K562 (cell line): ENCODE measurements at regions not wholly inside any gene's neighbourhood (a gene's known extent, or its start where the extent isn't known, plus 50 kb on each side); places are given as distances from the start of the nearest gene placed in this dataset.

Experiments
- ATAC-seq: fragments of 200-7000 bp; cut with Tn5 transposase; 3 replicates; pipeline ENCODE4 v1.9.1; 2020; ENCODE audit warnings: moderate library complexity
- BruUV-seq: library from RNA; stranded (reverse); fragments of 400-500 nt; replicated peaks from 2 replicates; lab custom pipeline; 2021; lab: Mats Ljungman, UMichigan
- CTCF ChIA-PET: fragments of 300-600 bp; formaldehyde crosslinking; extraction: SDS; loops from one replicate; lab custom pipeline; 2021; ENCODE audit warnings: low intra/inter-chr PET ratio; lab: Yijun Ruan, JAX
- POLR2A ChIA-PET: fragments of 300-600, 350-650 bp; sonication (Branson Sonifier 250); formaldehyde crosslinking; extraction: SDS; loops from one replicate; lab custom pipeline; 2021; ENCODE audit warnings: antibody characterized with exemption, inconsistent platforms; lab: Yijun Ruan, JAX
- DNase-seq, 4 experiments: peaks; one replicate each; pipeline versions ENCODE4 v3.0.0 to v3.0.0-alpha.2; 2011 to 2018; ENCODE audit warnings: low spot score in 3 of 4, mixed read lengths in 3 of 4; ENCODE audit errors: extremely low read depth in 1 of 4
- FAIRE-seq: peaks from 2 replicates; lab custom pipeline; 2011; peaks lifted over from hg19 to GRCh38; lab: Jason Lieb, UNC
- H2AFZ ChIP-seq: 2 replicates; pipeline ENCODE4 v1.6.0; 2011; ENCODE audit warnings: low read depth, low read length, control low read depth, inconsistent platforms
- H3K27ac ChIP-seq: fragments of 200-600 bp; 3 replicates; pipeline ENCODE4 v1.8.0; 2011; ENCODE audit warnings: low read depth, mild to moderate bottlenecking, control low read depth, inconsistent platforms, low read length, moderate library complexity, mixed read lengths; ENCODE audit errors: extremely low read depth
- H3K27me3 ChIP-seq, 2 experiments: fragments of 300-600 bp in 1 of 2; 2 replicates in 1 of 2; 3 replicates in 1 of 2; pipeline versions ENCODE4 v1.6.0 to v1.8.0; 2011; ENCODE audit warnings: inconsistent platforms in 2 of 2, low read length in 2 of 2, mild to moderate bottlenecking in 1 of 2, mixed read lengths in 1 of 2, moderate library complexity in 1 of 2; ENCODE audit not compliant: control insufficient read depth in 2 of 2, insufficient read depth in 2 of 2
- H3K36me3 ChIP-seq: fragments of 300-600 bp; 3 replicates; pipeline ENCODE4 v1.8.0; 2011; ENCODE audit warnings: mild to moderate bottlenecking, low read length, inconsistent platforms; ENCODE audit not compliant: control insufficient read depth, insufficient read depth
- H3K4me1 ChIP-seq, 2 experiments: fragments of 200-600 bp in 1 of 2; replicated peaks in 1 of 2; 2 replicates in 1 of 2; 3 replicates in 1 of 2; pipeline versions ENCODE4 v1.5.1 to v1.8.0; 2011; ENCODE audit warnings: inconsistent platforms in 2 of 2, low read length in 2 of 2, mild to moderate bottlenecking in 1 of 2, mixed read lengths in 1 of 2, moderate library complexity in 1 of 2; ENCODE audit not compliant: control insufficient read depth in 2 of 2, insufficient read depth in 2 of 2
- H3K4me2 ChIP-seq: 2 replicates; pipeline ENCODE4 v1.6.1; 2011; ENCODE audit warnings: low read length, control low read depth, inconsistent platforms, mixed read lengths; ENCODE audit not compliant: insufficient read depth
- H3K4me3 ChIP-seq: fragments of 200-600 bp; sonication (generic), shearing (Covaris generic); 2 replicates; pipeline ENCODE4 v1.5.1; 2016; ENCODE audit warnings: control low read depth, inconsistent platforms
- H3K79me2 ChIP-seq: fragments of 200-600 bp; 3 replicates; pipeline ENCODE4 v1.8.0; 2011; ENCODE audit warnings: low read length, inconsistent platforms; ENCODE audit not compliant: control insufficient read depth, insufficient read depth
- H3K9ac ChIP-seq, 2 experiments: 2 replicates each; pipeline versions ENCODE4 v1.6.0 to v1.6.1; 2011; ENCODE audit warnings: low read depth in 2 of 2, low read length in 2 of 2, control low read depth in 1 of 2, inconsistent platforms in 1 of 2, mild to moderate bottlenecking in 1 of 2, mixed read lengths in 1 of 2; ENCODE audit not compliant: insufficient read depth in 1 of 2
- H3K9me1 ChIP-seq: one replicate; pipeline ENCODE4 v1.6.0; 2011; ENCODE audit warnings: inconsistent platforms, mild to moderate bottlenecking, low read length, moderate library complexity; ENCODE audit not compliant: control insufficient read depth, insufficient read depth
- H3K9me3 ChIP-seq: replicated peaks from 2 replicates; pipeline ENCODE4 v1.5.1; 2011; ENCODE audit warnings: low read depth, low read length, inconsistent platforms; ENCODE audit not compliant: control insufficient read depth, insufficient read depth
- H4K20me1 ChIP-seq: replicated peaks from 2 replicates; pipeline ENCODE4 v1.6.1; 2011; ENCODE audit warnings: low read length, inconsistent platforms, mixed read lengths; ENCODE audit not compliant: control insufficient read depth, insufficient read depth
- CBFA2T2 ChIP-seq: fragments of 450-650 bp; conservative IDR thresholded peaks from 2 replicates; pipeline ENCODE4 v1.6.1; 2017; ENCODE audit warnings: mild to moderate bottlenecking
- CBFA2T3 ChIP-seq: fragments of 450-650 bp; IDR thresholded peaks from 2 replicates; pipeline ENCODE4 v1.6.1; 2017
- HCFC1 ChIP-seq: IDR thresholded peaks from 2 replicates; pipeline ENCODE4 v1.6.1; 2012; ENCODE audit warnings: low read depth, low read length, improper control_type of control experiment
- MCM5 ChIP-seq: fragments of 450-650 bp; IDR thresholded peaks from 2 replicates; pipeline ENCODE4 v1.6.1; 2016; ENCODE audit warnings: low read depth
- SNRNP70 ChIP-seq: fragments of 200-400 bp; formaldehyde crosslinking; optimal IDR thresholded peaks from 2 replicates; pipeline ENCODE3; 2017; ENCODE audit warnings: low read depth, low read length
- SREBF2 ChIP-seq: sonication (generic); formaldehyde crosslinking; IDR thresholded peaks from 2 replicates; pipeline ENCODE4 v1.4.0; 2020; ENCODE audit warnings: mild to moderate bottlenecking, missing genetic modification reagents
- ZNF140 ChIP-seq: fragments of 250-450 bp; sonication (Bioruptor Pico); IDR thresholded peaks from 2 replicates; pipeline ENCODE4 v1.8.0; 2021; ENCODE audit warnings: moderate library complexity, mild to moderate bottlenecking, inconsistent platforms
- WGBS: fragments of 100-300 bp; shearing (Covaris generic); methylation state at CpG from one replicate; pipeline ENCODE4 v1.1.6; 2016; ENCODE audit warnings: low coverage, mixed read lengths; ENCODE audit not compliant: insufficient coverage; ENCODE audit errors: missing lambda C conversion rate; 5-methylcytosine and 5-hydroxymethylcytosine counted together
- in situ Hi-C: fragments of 300-500 bp; cut with MboI; formaldehyde crosslinking; loops from 4 replicates; pipeline ENCODE4 v1.15.0; 2018; ENCODE audit warnings: inconsistent platforms, mixed read lengths
- intact Hi-C: fragments of 100-400 bp; cut with micrococcal nuclease; formaldehyde crosslinking; loops from 2 replicates; pipeline ENCODE4 v1.14.2; 2022
- TF ChIP-seq, protein P1 (sequence below): fragments of 450-650 bp; formaldehyde crosslinking; IDR thresholded peaks from 2 replicates; pipeline ENCODE4 v1.4.0; 2022; ENCODE audit warnings: missing genetic modification characterization
- TF ChIP-seq, protein P2 (sequence below): sonication (generic); formaldehyde crosslinking; IDR thresholded peaks from 2 replicates; pipeline ENCODE4 v1.8.0; 2022; ENCODE audit warnings: mild to moderate bottlenecking, missing genetic modification reagents

DNA sequence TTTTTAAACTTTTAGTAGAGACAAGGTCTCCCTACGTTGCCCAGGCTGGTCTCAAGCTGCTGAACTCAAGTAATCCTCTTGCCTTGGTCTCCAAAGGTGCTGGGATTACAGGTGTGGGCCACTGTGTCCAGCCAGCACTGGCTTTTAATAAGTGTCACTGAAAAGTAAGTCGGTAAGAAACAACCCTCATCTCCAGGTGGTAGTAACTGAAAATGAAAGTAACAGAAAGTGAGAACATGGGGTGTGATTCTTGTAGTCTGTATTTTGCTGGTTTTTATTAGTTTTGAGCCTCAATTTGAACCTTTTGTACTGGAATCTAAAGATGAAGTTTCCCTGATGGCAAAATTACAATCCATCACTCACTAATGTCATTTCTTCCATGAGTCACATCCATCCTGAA lies 238.1 kb upstream of the AGA start:
- Histone ChIP-seq H3K4me3 (no peak overlapping the region), H3K27me3 (no peaks in the 10 kb centered on the region), H3K9me1 (no peaks in the 10 kb centered on the region), H3K9me3 (no peaks in the 10 kb centered on the region), H3K9ac (no peak overlapping the region), H4K20me1 (no peaks in the 10 kb centered on the region)
- 0% methylated on average over 2 of the region's 2 CpGs for WGBS
- BruUV-seq: no TSS peak
- TF ChIP-seq SNRNP70 (no peak), SREBF2 (CRISPR knock-in tag) (no peak), CBFA2T2 (no peak), HCFC1 (no peak), ZNF140 (CRISPR knock-in tag) (no peak), MCM5 (no peak), CBFA2T3 (no peak)
- TF ChIP-seq, protein P1, sequence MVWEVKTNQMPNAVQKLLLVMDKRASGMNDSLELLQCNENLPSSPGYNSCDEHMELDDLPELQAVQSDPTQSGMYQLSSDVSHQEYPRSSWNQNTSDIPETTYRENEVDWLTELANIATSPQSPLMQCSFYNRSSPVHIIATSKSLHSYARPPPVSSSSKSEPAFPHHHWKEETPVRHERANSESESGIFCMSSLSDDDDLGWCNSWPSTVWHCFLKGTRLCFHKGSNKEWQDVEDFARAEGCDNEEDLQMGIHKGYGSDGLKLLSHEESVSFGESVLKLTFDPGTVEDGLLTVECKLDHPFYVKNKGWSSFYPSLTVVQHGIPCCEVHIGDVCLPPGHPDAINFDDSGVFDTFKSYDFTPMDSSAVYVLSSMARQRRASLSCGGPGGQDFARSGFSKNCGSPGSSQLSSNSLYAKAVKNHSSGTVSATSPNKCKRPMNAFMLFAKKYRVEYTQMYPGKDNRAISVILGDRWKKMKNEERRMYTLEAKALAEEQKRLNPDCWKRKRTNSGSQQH (CRISPR knock-in tag): no peak
- TF ChIP-seq, protein P2, sequence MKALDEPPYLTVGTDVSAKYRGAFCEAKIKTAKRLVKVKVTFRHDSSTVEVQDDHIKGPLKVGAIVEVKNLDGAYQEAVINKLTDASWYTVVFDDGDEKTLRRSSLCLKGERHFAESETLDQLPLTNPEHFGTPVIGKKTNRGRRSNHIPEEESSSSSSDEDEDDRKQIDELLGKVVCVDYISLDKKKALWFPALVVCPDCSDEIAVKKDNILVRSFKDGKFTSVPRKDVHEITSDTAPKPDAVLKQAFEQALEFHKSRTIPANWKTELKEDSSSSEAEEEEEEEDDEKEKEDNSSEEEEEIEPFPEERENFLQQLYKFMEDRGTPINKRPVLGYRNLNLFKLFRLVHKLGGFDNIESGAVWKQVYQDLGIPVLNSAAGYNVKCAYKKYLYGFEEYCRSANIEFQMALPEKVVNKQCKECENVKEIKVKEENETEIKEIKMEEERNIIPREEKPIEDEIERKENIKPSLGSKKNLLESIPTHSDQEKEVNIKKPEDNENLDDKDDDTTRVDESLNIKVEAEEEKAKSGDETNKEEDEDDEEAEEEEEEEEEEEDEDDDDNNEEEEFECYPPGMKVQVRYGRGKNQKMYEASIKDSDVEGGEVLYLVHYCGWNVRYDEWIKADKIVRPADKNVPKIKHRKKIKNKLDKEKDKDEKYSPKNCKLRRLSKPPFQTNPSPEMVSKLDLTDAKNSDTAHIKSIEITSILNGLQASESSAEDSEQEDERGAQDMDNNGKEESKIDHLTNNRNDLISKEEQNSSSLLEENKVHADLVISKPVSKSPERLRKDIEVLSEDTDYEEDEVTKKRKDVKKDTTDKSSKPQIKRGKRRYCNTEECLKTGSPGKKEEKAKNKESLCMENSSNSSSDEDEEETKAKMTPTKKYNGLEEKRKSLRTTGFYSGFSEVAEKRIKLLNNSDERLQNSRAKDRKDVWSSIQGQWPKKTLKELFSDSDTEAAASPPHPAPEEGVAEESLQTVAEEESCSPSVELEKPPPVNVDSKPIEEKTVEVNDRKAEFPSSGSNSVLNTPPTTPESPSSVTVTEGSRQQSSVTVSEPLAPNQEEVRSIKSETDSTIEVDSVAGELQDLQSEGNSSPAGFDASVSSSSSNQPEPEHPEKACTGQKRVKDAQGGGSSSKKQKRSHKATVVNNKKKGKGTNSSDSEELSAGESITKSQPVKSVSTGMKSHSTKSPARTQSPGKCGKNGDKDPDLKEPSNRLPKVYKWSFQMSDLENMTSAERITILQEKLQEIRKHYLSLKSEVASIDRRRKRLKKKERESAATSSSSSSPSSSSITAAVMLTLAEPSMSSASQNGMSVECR (CRISPR knock-in tag): no peak
- TF ChIP-seq, all 486 proteins: peak for 0
- no peaks in the 10 kb centered on the region for H3K36me3 ChIP-seq
- no peak overlapping the region for H3K27ac ChIP-seq
- POLR2A ChIA-PET: no interaction called here
- ATAC-seq (no peak), FAIRE-seq (no peak), DNase-seq (no peak)
- no peaks in the 10 kb centered on the region for H3K79me2 ChIP-seq
- CTCF ChIA-PET: no interaction called here
- intact Hi-C loops (no loop called here), in situ Hi-C loops (no loop called here)
- H3K4me1 ChIP-seq: no peaks in the 10 kb centered on the region
- H2AFZ ChIP-seq: no peak overlapping the region
- H3K4me2 ChIP-seq: no peak overlapping the region
